ENCODE measurements at regions not wholly inside any gene's neighbourhood (a gene's known extent, or its start where the extent isn't known, plus 50 kb on each side); places are given as distances from the start of the nearest gene placed in this dataset.

GRCh38 chrX:15963858-15964257 is 109.2 kb upstream of the AP1S2 start:
- H3K4ac ChIP-seq (ENCODE audit: low read depth, low read length): no peak overlapping the region
- no peak overlapping the region for H3T11ph ChIP-seq (ENCODE audit: low read length)
- no peaks in the 10 kb centered on the region for H3K79me1 ChIP-seq (ENCODE audit: insufficient read depth, low read depth, low read length, poor library complexity, severe bottlenecking)
- no peak for DNase-seq
- TF ChIP-seq CTCF (conservative IDR thresholded peaks at IDR 0.05): no peak
- no peak overlapping the region for H2AFZ ChIP-seq (ENCODE audit: low read length)
- H3K9me3 Mint-ChIP-seq: peaks cover 0 to 6% of the 10 kb centered on the region in 2 experiments; a peak in 3 of 5 replicates
- H2AK5ac ChIP-seq (ENCODE audit: insufficient read length, low read length): no peak overlapping the region
- no peak overlapping the region for H2BK20ac ChIP-seq (ENCODE audit: low read depth, low read length, poor library complexity, severe bottlenecking)
- H3K27ac ChIP-seq (ENCODE audit: insufficient read length, low read depth, low read length): no peak overlapping the region
- H3K36me3 Mint-ChIP-seq (ENCODE audit: insufficient read depth in 1 of 3, low read depth in 3 of 3): peaks cover 0 to 12% (median 6%) of the 10 kb centered on the region in 3 experiments; a peak in 4 of 7 replicates
- H3K9me3 ChIP-seq (ENCODE audit: control insufficient read depth, low read depth, low read length): no peaks in the 10 kb centered on the region
- no peak overlapping the region for H3K18ac ChIP-seq (ENCODE audit: insufficient read length, low read depth, low read length)
- H4K8ac ChIP-seq (replicated peaks; ENCODE audit: insufficient read length, low read depth, low read length): no peak overlapping the region
- no peaks in the 10 kb centered on the region for H3K79me2 ChIP-seq (ENCODE audit: insufficient read depth, low read length)
- no peak overlapping the region for H3K23ac ChIP-seq (ENCODE audit: insufficient read length, low read depth, low read length)
- H2BK120ac ChIP-seq (ENCODE audit: low read depth, low read length, poor library complexity, severe bottlenecking): no peak overlapping the region
- H2BK5ac ChIP-seq (ENCODE audit: insufficient read length, low read length): no peak overlapping the region
- H3K14ac ChIP-seq (ENCODE audit: insufficient read depth, low read length): no peak overlapping the region
- no peaks in the 10 kb centered on the region for H3K27me3 Mint-ChIP-seq (ENCODE audit: low read depth)
- no peak overlapping the region for H2BK15ac ChIP-seq (ENCODE audit: low read depth, low read length)
- H3K27me3 ChIP-seq (ENCODE audit: insufficient read depth, low read length): no peaks in the 10 kb centered on the region
- H3K4me3 Mint-ChIP-seq: no peak overlapping the region
- no peak overlapping the region for H3K4me2 ChIP-seq (ENCODE audit: insufficient read depth, insufficient read length, low read length)
- no peak overlapping the region for H4K5ac ChIP-seq (ENCODE audit: insufficient read length, low read depth, low read length)
- no peak overlapping the region for H3K9ac ChIP-seq (ENCODE audit: extremely low read depth, insufficient read length, low read length)
- no CpG with 5 or more reads among the region's 1 CpG for whole genome bisulfite sequencing (ENCODE audit: extremely low coverage, insufficient read length, low lambda C conversion rate)
- no peak overlapping the region for H2BK12ac ChIP-seq (ENCODE audit: insufficient read length, low read depth, low read length)
- no peaks in the 10 kb centered on the region for H4K20me1 ChIP-seq (ENCODE audit: control insufficient read depth, insufficient read depth, insufficient read length)
- no peak overlapping the region for H3K27ac Mint-ChIP-seq
- H4K91ac ChIP-seq (ENCODE audit: insufficient read length, low read depth, low read length): no peak overlapping the region
- no peak overlapping the region for H3K56ac ChIP-seq (ENCODE audit: insufficient read length, low read depth, low read length)
- no peaks in the 10 kb centered on the region for H3K23me2 ChIP-seq (ENCODE audit: insufficient read length, low read depth, low read length, poor library complexity, severe bottlenecking)
- peaks cover 3% of the 10 kb centered on the region; the same call in 1 of the 2 replicates for H3K4me1 ChIP-seq (ENCODE audit: insufficient read depth, low read length)
- peaks cover 21% of the 10 kb centered on the region in 2 experiments for H3K4me1 Mint-ChIP-seq
